GM12892 (cell line): ENCODE measurements at regions not wholly inside any gene's neighbourhood (a gene's known extent, or its start where the extent isn't known, plus 50 kb on each side); places are given as distances from the start of the nearest gene placed in this dataset.

Experiments used
- POLR2A ChIP-seq: IDR thresholded peaks from 2 replicates; pipeline ENCODE4 v1.6.1; 2011; ENCODE audit warnings: low read depth, low read length, control low read depth
- POLR2AphosphoS5 ChIP-seq: IDR thresholded peaks from 2 replicates; pipeline ENCODE4 v1.6.1; 2011; ENCODE audit warnings: low read depth, low read length, control low read depth
- TAF1 ChIP-seq: IDR thresholded peaks from 2 replicates; pipeline ENCODE4 v1.6.1; 2011; ENCODE audit warnings: low read depth, mild to moderate bottlenecking, control low read depth, low read length, borderline replicate concordance

GRCh38 chr3:176577447-176577846, 619.8 kb downstream of the TBL1XR1 start:
- no peak for TF ChIP-seq POLR2A
- no peak for TF ChIP-seq TAF1
- no peak for TF ChIP-seq POLR2AphosphoS5
